GM20000 (cell line): ENCODE measurements at regions not wholly inside any gene's neighbourhood (a gene's known extent, or its start where the extent isn't known, plus 50 kb on each side); places are given as distances from the start of the nearest gene placed in this dataset.
"Not testable (repeated sequence)": the region's sequence is repeated elsewhere in the genome, so short reads cannot be mapped to it uniquely, and the experiment has no call there.

ENCODE experiments used
- DNase-seq: peaks from one replicate; pipeline ENCODE4 v3.0.0; 2012; ENCODE audit warnings: low spot score
- TF ChIP-seq, protein P1 (sequence below): IDR thresholded peaks from 2 replicates; pipeline ENCODE4 v1.5.1; 2012; ENCODE audit warnings: mild to moderate bottlenecking, control low read depth; ENCODE audit errors: extremely low read depth, missing control alignments

GRCh38 chr10:71011141-71011540 lies 122.8 kb upstream of the PCBD1 start:
- DNase-seq = no peak
- TF ChIP-seq, protein P1, sequence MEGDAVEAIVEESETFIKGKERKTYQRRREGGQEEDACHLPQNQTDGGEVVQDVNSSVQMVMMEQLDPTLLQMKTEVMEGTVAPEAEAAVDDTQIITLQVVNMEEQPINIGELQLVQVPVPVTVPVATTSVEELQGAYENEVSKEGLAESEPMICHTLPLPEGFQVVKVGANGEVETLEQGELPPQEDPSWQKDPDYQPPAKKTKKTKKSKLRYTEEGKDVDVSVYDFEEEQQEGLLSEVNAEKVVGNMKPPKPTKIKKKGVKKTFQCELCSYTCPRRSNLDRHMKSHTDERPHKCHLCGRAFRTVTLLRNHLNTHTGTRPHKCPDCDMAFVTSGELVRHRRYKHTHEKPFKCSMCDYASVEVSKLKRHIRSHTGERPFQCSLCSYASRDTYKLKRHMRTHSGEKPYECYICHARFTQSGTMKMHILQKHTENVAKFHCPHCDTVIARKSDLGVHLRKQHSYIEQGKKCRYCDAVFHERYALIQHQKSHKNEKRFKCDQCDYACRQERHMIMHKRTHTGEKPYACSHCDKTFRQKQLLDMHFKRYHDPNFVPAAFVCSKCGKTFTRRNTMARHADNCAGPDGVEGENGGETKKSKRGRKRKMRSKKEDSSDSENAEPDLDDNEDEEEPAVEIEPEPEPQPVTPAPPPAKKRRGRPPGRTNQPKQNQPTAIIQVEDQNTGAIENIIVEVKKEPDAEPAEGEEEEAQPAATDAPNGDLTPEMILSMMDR = no peak

GRCh38 chr10:71014021-71014805 lies 125.8 kb upstream of the PCBD1 start:
- TF ChIP-seq, protein P1 = no peak

DNA sequence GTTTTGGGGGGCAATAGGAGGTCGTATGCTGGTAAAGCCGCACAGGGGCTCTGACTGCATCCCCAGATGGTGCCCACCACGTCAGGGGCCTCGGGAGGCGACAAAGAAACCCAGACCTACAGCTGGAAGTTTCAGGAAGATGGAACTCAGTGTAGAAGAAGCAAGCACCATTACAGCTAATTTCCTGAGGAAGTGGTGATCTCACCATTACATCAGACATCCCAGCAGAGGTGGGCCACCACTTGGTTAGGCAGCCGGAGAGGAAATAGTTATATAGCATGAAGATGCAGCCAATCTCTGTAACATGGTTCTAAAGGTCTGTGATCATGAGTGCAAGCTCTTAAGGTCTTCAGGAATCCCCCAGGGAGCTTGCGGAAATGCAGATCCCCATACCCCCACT lies 127.3 kb upstream of the PCBD1 start:
- DNase-seq = no peak
- TF ChIP-seq, protein P1 = no peak

More at GRCh38 chr10:71014021-71014805, 125.8 kb upstream of the PCBD1 start:
- DNase-seq = no peak

GRCh38 chr10:71020061-71020460 lies 131.7 kb upstream of the PCBD1 start:
- DNase-seq = not testable (repeated sequence)

DNA sequence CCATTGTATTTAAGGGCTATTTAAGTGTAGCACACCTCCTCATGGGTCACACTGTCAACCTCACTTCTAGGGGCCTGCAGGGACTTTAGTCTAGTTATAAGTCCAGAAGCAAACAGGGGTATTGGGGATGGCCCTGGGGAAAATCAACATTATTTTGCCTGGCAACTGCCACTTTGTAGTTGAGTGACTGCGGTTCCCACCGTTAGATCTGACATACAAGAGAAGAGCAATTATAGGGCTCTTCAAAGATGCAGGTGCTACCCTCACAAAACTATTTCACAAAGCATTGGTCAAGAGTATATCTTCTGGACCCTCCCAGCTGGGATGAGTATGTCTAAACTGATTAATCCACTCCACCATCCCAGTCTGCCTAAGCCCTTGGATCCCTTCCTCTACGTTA lies 133.0 kb upstream of the PCBD1 start:
- TF ChIP-seq, protein P1 = no peak
- no peak for DNase-seq

DNA sequence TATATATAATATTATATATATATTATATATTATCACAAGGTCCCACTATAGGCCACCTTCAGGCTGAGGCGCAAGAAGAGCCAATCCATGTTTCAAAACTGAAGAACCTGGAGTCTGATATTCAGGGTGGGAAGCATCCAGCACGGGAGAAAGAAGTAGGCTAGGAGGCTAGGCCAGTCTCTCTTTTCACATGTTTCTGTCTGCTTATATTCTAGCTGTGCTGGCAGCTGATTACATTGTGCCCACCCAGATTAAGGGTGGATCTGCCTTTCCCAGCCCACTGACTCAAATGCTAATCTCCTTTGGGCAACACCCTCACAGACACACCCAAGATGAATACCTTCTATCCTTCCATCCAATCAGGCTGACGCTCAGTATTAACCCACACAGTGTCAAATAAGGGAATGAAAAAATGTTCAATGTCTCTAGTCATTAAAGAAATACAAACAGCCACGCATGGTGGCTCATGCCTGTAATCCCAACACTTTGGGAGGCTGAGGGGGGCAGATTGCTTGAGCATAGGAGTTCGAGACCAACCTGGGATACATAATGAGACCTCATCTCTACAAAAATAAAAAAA lies 135.4 kb upstream of the PCBD1 start:
- DNase-seq = no peak
- TF ChIP-seq, protein P1 = no peak

DNA sequence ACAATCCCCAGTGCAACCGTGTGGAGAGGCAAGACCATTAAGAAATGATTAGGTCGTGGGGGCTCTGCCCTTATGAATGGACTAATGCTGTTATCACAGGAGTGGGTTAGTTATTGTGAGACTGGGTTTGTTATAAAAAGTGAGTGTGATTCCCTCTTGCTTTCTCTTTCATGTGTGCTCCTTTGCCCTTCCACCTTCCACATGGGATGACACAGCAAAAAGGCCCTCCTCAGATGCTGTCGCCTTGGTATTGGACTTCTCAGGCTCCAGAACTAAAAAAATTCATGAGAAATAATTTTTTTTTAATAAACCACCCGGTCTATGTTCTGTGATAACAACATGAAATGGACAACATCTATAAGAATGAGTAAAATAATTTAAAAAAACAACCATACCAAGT lies 136.1 kb upstream of the PCBD1 start:
- TF ChIP-seq, protein P1 = no peak
- no peak for DNase-seq

DNA sequence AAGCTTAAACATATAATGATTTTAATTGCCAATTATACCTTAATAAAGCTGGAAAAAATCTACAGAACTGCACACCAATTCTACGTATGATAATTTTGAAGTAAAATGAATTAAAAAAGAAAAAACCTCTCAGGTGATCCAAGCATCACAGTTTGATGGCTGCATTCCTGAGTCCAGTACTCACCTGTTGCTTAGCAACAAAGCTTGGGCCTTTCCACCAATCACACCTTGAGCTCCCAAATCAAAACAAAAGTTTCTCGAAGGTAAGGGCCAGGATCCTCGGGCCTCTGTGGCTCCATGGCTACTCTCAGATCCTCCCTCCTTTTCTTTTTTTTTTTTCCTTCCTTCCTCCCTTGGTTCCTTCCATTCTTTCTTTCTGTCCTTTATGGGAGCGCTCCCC lies 137.2 kb upstream of the PCBD1 start:
- TF ChIP-seq, protein P1 = no peak
- DNase-seq = no peak
